Keratinocyte (primary cell): ENCODE measurements at regions not wholly inside any gene's neighbourhood (a gene's known extent, or its start where the extent isn't known, plus 50 kb on each side); places are given as distances from the start of the nearest gene placed in this dataset.

Experiments used
- DNase-seq: peaks from one replicate; pipeline ENCODE4 v3.0.0-alpha.2; 2011; ENCODE audit warnings: low read depth, missing footprints, low spot score
- FAIRE-seq: peaks from 2 replicates; lab custom pipeline; 2011; peaks lifted over from hg19 to GRCh38; lab: Jason Lieb, UNC
- H2AFZ ChIP-seq: 2 replicates; pipeline ENCODE4 v1.6.0; 2012; ENCODE audit warnings: low read length, control low read depth, inconsistent platforms; ENCODE audit not compliant: control insufficient read depth
- H3K27ac ChIP-seq: 2 replicates; pipeline ENCODE4 v1.5.1; 2011; ENCODE audit warnings: low read length; ENCODE audit not compliant: control insufficient read depth, insufficient read depth
- H3K27me3 ChIP-seq: 3 replicates; pipeline ENCODE4 v1.6.0; 2011; ENCODE audit warnings: low read length; ENCODE audit not compliant: control insufficient read depth, insufficient read depth; ENCODE audit errors: extremely low read depth
- H3K36me3 ChIP-seq, 2 experiments: 2 replicates in 1 of 2; 3 replicates in 1 of 2; pipeline ENCODE4 v1.5.1; 2011; ENCODE audit warnings: low read length in 2 of 2, mild to moderate bottlenecking in 1 of 2; ENCODE audit not compliant: control insufficient read depth in 2 of 2, insufficient read depth in 2 of 2; ENCODE audit errors: extremely low read depth in 1 of 2
- H3K4me1 ChIP-seq: 3 replicates; pipeline ENCODE4 v1.5.1; 2011; ENCODE audit warnings: low read length; ENCODE audit not compliant: control insufficient read depth, insufficient read depth; ENCODE audit errors: extremely low read depth
- H3K4me2 ChIP-seq: 3 replicates; pipeline ENCODE4 v1.6.0; 2011; ENCODE audit warnings: low read depth, low read length; ENCODE audit not compliant: control insufficient read depth, insufficient read depth; ENCODE audit errors: extremely low read depth
- H3K4me3 ChIP-seq, 3 experiments: fragments of 200-600 bp in 1 of 3; sonication (generic) in 1 of 3; 2 replicates in 2 of 3; 3 replicates in 1 of 3; pipeline ENCODE4 v1.5.1; 2011 to 2016; ENCODE audit warnings: low read length in 3 of 3, mild to moderate bottlenecking in 3 of 3, control low read depth in 2 of 3, inconsistent platforms in 1 of 3, low read depth in 1 of 3, mixed read lengths in 1 of 3, mixed run types in 1 of 3, moderate library complexity in 1 of 3; ENCODE audit not compliant: control insufficient read depth in 2 of 3, insufficient read depth in 2 of 3; ENCODE audit errors: extremely low read depth in 1 of 3
- H3K79me2 ChIP-seq: 2 replicates; pipeline ENCODE4 v1.6.0; 2012; ENCODE audit warnings: low read length; ENCODE audit not compliant: control insufficient read depth, insufficient read depth
- H3K9ac ChIP-seq: 3 replicates; pipeline ENCODE4 v1.6.0; 2011; ENCODE audit warnings: low read length; ENCODE audit not compliant: control insufficient read depth, insufficient read depth; ENCODE audit errors: extremely low read depth
- H3K9me1 ChIP-seq: 3 replicates; pipeline ENCODE4 v1.6.0; 2011; ENCODE audit warnings: low read length; ENCODE audit not compliant: control insufficient read depth, insufficient read depth; ENCODE audit errors: extremely low read depth
- H3K9me3 ChIP-seq: 2 replicates; pipeline ENCODE4 v1.5.1; 2012; ENCODE audit warnings: low read depth, low read length; ENCODE audit not compliant: control insufficient read depth
- H4K20me1 ChIP-seq: 3 replicates; pipeline ENCODE4 v1.6.0; 2011; ENCODE audit warnings: low read length; ENCODE audit not compliant: control insufficient read depth, insufficient read depth; ENCODE audit errors: extremely low read depth
- CTCF ChIP-seq, 3 experiments: IDR thresholded peaks in 1 of 3; conservative IDR thresholded peaks in 1 of 3; optimal IDR thresholded peaks in 1 of 3; 2 replicates in 2 of 3; 3 replicates in 1 of 3; pipeline versions ENCODE3 to v1.5.1; 2011; ENCODE audit warnings: low read length in 3 of 3, mild to moderate bottlenecking in 3 of 3, moderate library complexity in 2 of 3, control low read depth in 1 of 3, inconsistent platforms in 1 of 3; ENCODE audit not compliant: insufficient read depth in 2 of 3; ENCODE audit errors: extremely low read depth in 1 of 3
- EZH2 ChIP-seq: IDR thresholded peaks from one replicate; pipeline ENCODE4 v1.6.1; 2012; ENCODE audit warnings: inconsistent platforms, mild to moderate bottlenecking, low read length, moderate library complexity
- dilution Hi-C: fragments of 300-500 bp; cut with MboI; formaldehyde crosslinking; loops from one replicate; pipeline ENCODE4 v1.7.0; 2020; ENCODE audit warnings: low sequenced_read_pairs; ENCODE audit not compliant: extremely low pct_ligation_motif_present

- dilution Hi-C loops = no loop called here
These were observed 73.0 kb upstream of the PRMT8 start for GRCh38 chr12:3417937-3418462.

DNA sequence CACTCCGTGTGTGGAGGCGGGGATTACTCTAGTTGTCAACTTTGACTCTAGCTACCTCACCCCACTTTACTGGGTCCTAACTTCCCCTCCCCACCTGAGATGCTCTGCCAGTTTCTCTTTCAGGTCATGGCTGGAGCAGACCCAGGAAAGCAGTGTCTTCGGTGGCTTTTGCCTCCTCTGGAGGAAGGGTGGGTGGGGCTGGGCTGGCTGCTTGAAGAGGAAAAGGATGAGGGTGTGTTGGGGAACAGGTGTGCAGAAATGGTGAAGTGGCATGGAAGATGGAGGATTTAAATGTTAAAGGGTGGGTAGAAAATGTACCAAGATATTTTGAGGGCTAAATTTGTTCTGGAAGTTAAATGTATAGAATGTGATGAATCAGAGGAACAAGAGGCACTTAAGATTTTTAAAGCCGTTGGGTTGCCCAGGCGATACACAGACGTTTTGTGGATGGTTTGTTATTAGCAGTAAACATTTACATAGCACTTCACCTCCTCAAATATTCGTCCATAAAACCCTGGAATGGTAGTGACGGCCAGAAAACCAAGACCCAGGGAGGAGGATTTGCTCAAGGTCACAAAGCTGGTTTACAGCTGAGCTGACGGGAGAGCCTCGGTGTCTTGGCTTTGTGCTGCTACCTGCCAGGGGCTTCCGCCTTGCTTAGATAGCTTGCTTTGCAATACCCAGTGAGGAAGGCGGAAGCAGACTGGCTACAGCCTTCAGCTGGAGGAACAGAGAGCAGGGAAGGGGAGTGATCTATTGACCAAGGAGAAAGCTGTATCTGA lies 72.2 kb upstream of the PRMT8 start:
- H4K20me1 ChIP-seq = no peaks in the 10 kb centered on the region
- no peak overlapping the region for H3K4me2 ChIP-seq
- H3K36me3 ChIP-seq = no peaks in the 10 kb centered on the region
- H3K4me1 ChIP-seq = no peaks in the 10 kb centered on the region
- FAIRE-seq (no peak), DNase-seq (no peak)
- H3K9ac ChIP-seq = no peak overlapping the region
- no peaks in the 10 kb centered on the region for H3K9me1 ChIP-seq
- H3K9me3 ChIP-seq = no peaks in the 10 kb centered on the region
- dilution Hi-C loops = no loop called here
- H2AFZ ChIP-seq = no peak overlapping the region
- H3K27me3 ChIP-seq = peaks cover 32% of the 10 kb centered on the region
- TF ChIP-seq CTCF (optimal IDR thresholded peaks at IDR 0.05 in 1 of 3, IDR thresholded peaks at IDR 0.05 in 1 of 3, conservative IDR thresholded peaks at IDR 0.05 in 1 of 3; ENCODE audit: extremely low read depth in 1 of 3, insufficient read depth in 2 of 3, low read length in 3 of 3) (no peak), EZH2 (no peak)
- no peaks in the 10 kb centered on the region for H3K79me2 ChIP-seq
- H3K4me3 ChIP-seq = no peak overlapping the region
- H3K27ac ChIP-seq = no peak overlapping the region

More at GRCh38 chr12:3417937-3418462, 73.0 kb upstream of the PRMT8 start:
- Histone ChIP-seq H3K4me1 (no peaks in the 10 kb centered on the region), H2AFZ (no peak overlapping the region), H3K27ac (no peak overlapping the region), H3K27me3 (peaks cover 32% of the 10 kb centered on the region), H3K4me3 (no peak overlapping the region), H3K79me2 (no peaks in the 10 kb centered on the region), H3K9me3 (no peaks in the 10 kb centered on the region), H3K36me3 (no peaks in the 10 kb centered on the region), H3K9ac (no peak overlapping the region), H3K4me2 (no peak overlapping the region), H3K9me1 (no peaks in the 10 kb centered on the region), H4K20me1 (no peaks in the 10 kb centered on the region)
- DNase-seq = no peak
- no peak for FAIRE-seq
- TF ChIP-seq EZH2 (no peak), CTCF (optimal IDR thresholded peaks at IDR 0.05 in 1 of 3, IDR thresholded peaks at IDR 0.05 in 1 of 3, conservative IDR thresholded peaks at IDR 0.05 in 1 of 3; ENCODE audit: extremely low read depth in 1 of 3, insufficient read depth in 2 of 3, low read length in 3 of 3) (no peak)
